ENCODE measurements at regions not wholly inside any gene's neighbourhood (a gene's known extent, or its start where the extent isn't known, plus 50 kb on each side); places are given as distances from the start of the nearest gene placed in this dataset.

DNA sequence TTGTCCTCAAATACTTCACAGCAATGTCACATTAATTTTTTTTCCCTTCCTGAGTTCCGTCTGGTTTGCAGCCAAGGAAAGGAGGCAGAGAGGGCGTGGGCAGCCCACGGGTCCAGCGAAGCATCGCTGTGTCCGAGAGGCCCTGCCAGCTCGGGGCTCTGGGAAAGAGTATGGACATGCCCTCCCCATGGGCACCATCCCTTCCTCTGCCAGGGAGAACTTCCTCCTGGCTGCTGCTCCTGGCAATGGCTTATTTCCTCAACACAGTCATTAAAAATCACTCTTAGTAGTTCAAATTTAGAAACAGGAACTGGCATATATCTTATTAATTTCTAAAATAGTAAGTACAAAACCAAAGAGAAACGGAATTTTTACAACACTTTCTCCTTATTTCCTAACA, 115.4 kb downstream of the RIPK4 start (continued):
- TF ChIP-seq POLR2AphosphoS5 (IDR thresholded peaks at IDR 0.05; ENCODE audit: low read depth, low read length) (no peak), TAF1 (IDR thresholded peaks at IDR 0.05; ENCODE audit: borderline replicate concordance, low read depth, low read length) (no peak), USF1 (IDR thresholded peaks at IDR 0.05; ENCODE audit: borderline replicate concordance, low read depth) (no peak), MXI1 (IDR thresholded peaks at IDR 0.05; ENCODE audit: low read depth, low read length) (no peak)

GRCh38 chr21:41650526-41651145, 116.2 kb downstream of the RIPK4 start:
- H3K36me3 ChIP-seq (replicated peaks in 1 of 2; ENCODE audit: control insufficient read depth in 1 of 2, insufficient read depth in 2 of 2, low read length in 1 of 2) = no peaks in the 10 kb centered on the region
- CTCF ChIA-PET = interaction anchor here (0.9 to 1.5 kb wide), 2 partner anchors 10 to 83 kb away, joined by 3 read pairs; no protein-coding TSS in a partner anchor
- H3K4me3 ChIP-seq (ENCODE audit: low read depth in 2 of 2, low read length in 1 of 2) = no peak overlapping the region
- H3K9me2 ChIP-seq = no peaks in the 10 kb centered on the region
- H4K20me1 ChIP-seq (ENCODE audit: insufficient read depth) = no peaks in the 10 kb centered on the region
- TF ChIP-seq ELF1 (IDR thresholded peaks at IDR 0.05) (no peak), MAX (IDR thresholded peaks at IDR 0.05; ENCODE audit: low read depth) (no peak), TAF1 (IDR thresholded peaks at IDR 0.05; ENCODE audit: borderline replicate concordance, low read depth, low read length) (no peak)
- H3K4me1 ChIP-seq (ENCODE audit: control insufficient read depth in 1 of 2, insufficient read depth in 2 of 2, low read depth in 1 of 2, low read length in 1 of 2) = peaks cover 0 to 10% of the 10 kb centered on the region in 2 experiments; a peak in 2 of 4 replicates
- no peaks in the 10 kb centered on the region for H3K79me2 ChIP-seq (ENCODE audit: insufficient read depth)
- 94% methylated on average over 18 of the region's 19 CpGs for WGBS (ENCODE audit: low lambda C conversion rate)
- H3K27ac ChIP-seq (ENCODE audit: low read depth in 2 of 2, low read length in 1 of 2) = no peak overlapping the region
- H3K9ac ChIP-seq = no peak overlapping the region
- H3K4me2 ChIP-seq = no peak overlapping the region
- no peak for DNase-seq
- H3K27me3 ChIP-seq (ENCODE audit: insufficient read depth) = no peaks in the 10 kb centered on the region
- H2AFZ ChIP-seq (ENCODE audit: low read depth) = no peak overlapping the region
- POLR2A ChIA-PET = no interaction called here
- no peaks in the 10 kb centered on the region for H3F3A ChIP-seq (replicated peaks; ENCODE audit: insufficient read depth)
- H3K9me3 ChIP-seq = no peaks in the 10 kb centered on the region

GRCh38 chr21:41648591-41649031, 118.2 kb downstream of the RIPK4 start:
- no peaks in the 10 kb centered on the region for H3K79me2 ChIP-seq (ENCODE audit: insufficient read depth)
- POLR2A ChIA-PET = no interaction called here
- no peak overlapping the region; the same call in 1 of the 2 replicates for H3K4me2 ChIP-seq
- no peaks in the 10 kb centered on the region for H3K9me3 ChIP-seq
- H3K4me1 ChIP-seq (ENCODE audit: control insufficient read depth in 1 of 2, insufficient read depth in 2 of 2, low read depth in 1 of 2, low read length in 1 of 2) = peaks cover 0 to 12% of the 10 kb centered on the region in 2 experiments; a peak in 3 of 4 replicates
- no peaks in the 10 kb centered on the region for H3K9me2 ChIP-seq
- H3K4me3 ChIP-seq (ENCODE audit: low read depth in 2 of 2, low read length in 1 of 2) = no peak overlapping the region
- no peaks in the 10 kb centered on the region for H3K36me3 ChIP-seq (replicated peaks in 1 of 2; ENCODE audit: control insufficient read depth in 1 of 2, insufficient read depth in 2 of 2, low read length in 1 of 2)
- H3K27me3 ChIP-seq (ENCODE audit: insufficient read depth) = no peaks in the 10 kb centered on the region
- WGBS (ENCODE audit: low lambda C conversion rate) = 44% methylated on average over 7 of the region's 9 CpGs
- DNase-seq = no peak
- no peak overlapping the region for H3K9ac ChIP-seq
- H3K27ac ChIP-seq (ENCODE audit: low read depth in 2 of 2, low read length in 1 of 2) = peak overlapping the region in 1 of 2 experiments; percentile 59; a peak in 2 of 4 replicates
- CTCF ChIA-PET = interaction anchor here (1.8 kb wide), 1 partner anchor 36 kb away, joined by 4 read pairs; no protein-coding TSS in a partner anchor
- H2AFZ ChIP-seq (ENCODE audit: low read depth) = 0 out of 2 replicates have a peak overlapping the region, but pooled peaks have one; percentile 37
- H3F3A ChIP-seq (replicated peaks; ENCODE audit: insufficient read depth) = peaks cover 4% of the 10 kb centered on the region
- H4K20me1 ChIP-seq (ENCODE audit: insufficient read depth) = no peaks in the 10 kb centered on the region
- TF ChIP-seq YY1 (IDR thresholded peaks at IDR 0.05; ENCODE audit: low read depth) (peak; percentile 16; the same call in 1 of the 2 replicates), RFX5 (IDR thresholded peaks at IDR 0.05; ENCODE audit: low read length) (no peak), SMC3 (IDR thresholded peaks at IDR 0.05; ENCODE audit: low read depth, low read length) (no peak), MEF2A (IDR thresholded peaks at IDR 0.05; ENCODE audit: borderline replicate concordance, low read depth) (no peak), MAX (IDR thresholded peaks at IDR 0.05; ENCODE audit: low read depth) (peak; percentile 37; the same call in 1 of the 2 replicates), USF1 (IDR thresholded peaks at IDR 0.05; ENCODE audit: borderline replicate concordance, low read depth) (no peak), TEAD4 (IDR thresholded peaks at IDR 0.05; ENCODE audit: borderline replicate concordance, insufficient read depth) (no peak), FOSL2 (IDR thresholded peaks at IDR 0.05; ENCODE audit: borderline replicate concordance, low read depth) (peak; percentile 81; the same call in 1 of the 2 replicates), USF2 (IDR thresholded peaks at IDR 0.05; ENCODE audit: borderline replicate concordance, low read depth, low read length) (no peak)
- TF ChIP-seq, protein P1, sequence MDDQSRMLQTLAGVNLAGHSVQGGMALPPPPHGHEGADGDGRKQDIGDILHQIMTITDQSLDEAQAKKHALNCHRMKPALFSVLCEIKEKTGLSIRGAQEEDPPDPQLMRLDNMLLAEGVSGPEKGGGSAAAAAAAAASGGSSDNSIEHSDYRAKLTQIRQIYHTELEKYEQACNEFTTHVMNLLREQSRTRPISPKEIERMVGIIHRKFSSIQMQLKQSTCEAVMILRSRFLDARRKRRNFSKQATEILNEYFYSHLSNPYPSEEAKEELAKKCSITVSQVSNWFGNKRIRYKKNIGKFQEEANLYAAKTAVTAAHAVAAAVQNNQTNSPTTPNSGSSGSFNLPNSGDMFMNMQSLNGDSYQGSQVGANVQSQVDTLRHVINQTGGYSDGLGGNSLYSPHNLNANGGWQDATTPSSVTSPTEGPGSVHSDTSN (IDR thresholded peaks at IDR 0.05) = peak; percentile 78
- TF ChIP-seq, protein P2, sequence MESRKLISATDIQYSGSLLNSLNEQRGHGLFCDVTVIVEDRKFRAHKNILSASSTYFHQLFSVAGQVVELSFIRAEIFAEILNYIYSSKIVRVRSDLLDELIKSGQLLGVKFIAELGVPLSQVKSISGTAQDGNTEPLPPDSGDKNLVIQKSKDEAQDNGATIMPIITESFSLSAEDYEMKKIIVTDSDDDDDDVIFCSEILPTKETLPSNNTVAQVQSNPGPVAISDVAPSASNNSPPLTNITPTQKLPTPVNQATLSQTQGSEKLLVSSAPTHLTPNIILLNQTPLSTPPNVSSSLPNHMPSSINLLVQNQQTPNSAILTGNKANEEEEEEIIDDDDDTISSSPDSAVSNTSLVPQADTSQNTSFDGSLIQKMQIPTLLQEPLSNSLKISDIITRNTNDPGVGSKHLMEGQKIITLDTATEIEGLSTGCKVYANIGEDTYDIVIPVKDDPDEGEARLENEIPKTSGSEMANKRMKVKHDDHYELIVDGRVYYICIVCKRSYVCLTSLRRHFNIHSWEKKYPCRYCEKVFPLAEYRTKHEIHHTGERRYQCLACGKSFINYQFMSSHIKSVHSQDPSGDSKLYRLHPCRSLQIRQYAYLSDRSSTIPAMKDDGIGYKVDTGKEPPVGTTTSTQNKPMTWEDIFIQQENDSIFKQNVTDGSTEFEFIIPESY (IDR thresholded peaks at IDR 0.05; ENCODE audit: borderline replicate concordance, low read depth) = no peak
- TF ChIP-seq, protein P3, sequence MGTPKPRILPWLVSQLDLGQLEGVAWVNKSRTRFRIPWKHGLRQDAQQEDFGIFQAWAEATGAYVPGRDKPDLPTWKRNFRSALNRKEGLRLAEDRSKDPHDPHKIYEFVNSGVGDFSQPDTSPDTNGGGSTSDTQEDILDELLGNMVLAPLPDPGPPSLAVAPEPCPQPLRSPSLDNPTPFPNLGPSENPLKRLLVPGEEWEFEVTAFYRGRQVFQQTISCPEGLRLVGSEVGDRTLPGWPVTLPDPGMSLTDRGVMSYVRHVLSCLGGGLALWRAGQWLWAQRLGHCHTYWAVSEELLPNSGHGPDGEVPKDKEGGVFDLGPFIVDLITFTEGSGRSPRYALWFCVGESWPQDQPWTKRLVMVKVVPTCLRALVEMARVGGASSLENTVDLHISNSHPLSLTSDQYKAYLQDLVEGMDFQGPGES (IDR thresholded peaks at IDR 0.05; ENCODE audit: low read depth, low read length) = no peak

Measured in SK-N-SH (cell line).